Lower leg skin (tissue), 4 donors: ENCODE measurements at regions not wholly inside any gene's neighbourhood (a gene's known extent, or its start where the extent isn't known, plus 50 kb on each side); places are given as distances from the start of the nearest gene placed in this dataset.

Source experiments
- DNase-seq, 2 donors: peaks; one replicate each; pipeline ENCODE4 v3.0.0-alpha.2; 2019; ENCODE audit warnings: low spot score in 2 of 2
- H3K4me3 ChIP-seq: fragments of 200-600 bp; sonication (generic); 2 replicates; pipeline ENCODE4 v1.5.1; 2017; ENCODE audit warnings: mild to moderate bottlenecking, low read depth; ENCODE audit not compliant: poor library complexity, severe bottlenecking
- POLR2A ChIP-seq, 2 donors: fragments of 450-650 bp; IDR thresholded peaks; one replicate each; pipeline ENCODE4 v1.6.1; 2016 to 2017; ENCODE audit warnings: antibody characterized with exemption in 2 of 2, mild to moderate bottlenecking in 1 of 2, moderate library complexity in 1 of 2
- WGBS, 2 donors: methylation state at CpG; one replicate each; pipeline ENCODE4 v1.1.5; 2018; 5-methylcytosine and 5-hydroxymethylcytosine counted together
- intact Hi-C: fragments of 100-400 bp; cut with DNase I; formaldehyde crosslinking; loops from one replicate; pipeline ENCODE4 v1.15.0; 2023; ENCODE audit warnings: low total_unique reads
- TF ChIP-seq, protein P1 (sequence below), 3 donors: fragments of 450-650 bp; IDR thresholded peaks; one replicate each; pipeline ENCODE4 v1.5.1; 2016; ENCODE audit warnings: antibody characterized with exemption in 3 of 3, mild to moderate bottlenecking in 3 of 3, moderate library complexity in 2 of 3

DNA sequence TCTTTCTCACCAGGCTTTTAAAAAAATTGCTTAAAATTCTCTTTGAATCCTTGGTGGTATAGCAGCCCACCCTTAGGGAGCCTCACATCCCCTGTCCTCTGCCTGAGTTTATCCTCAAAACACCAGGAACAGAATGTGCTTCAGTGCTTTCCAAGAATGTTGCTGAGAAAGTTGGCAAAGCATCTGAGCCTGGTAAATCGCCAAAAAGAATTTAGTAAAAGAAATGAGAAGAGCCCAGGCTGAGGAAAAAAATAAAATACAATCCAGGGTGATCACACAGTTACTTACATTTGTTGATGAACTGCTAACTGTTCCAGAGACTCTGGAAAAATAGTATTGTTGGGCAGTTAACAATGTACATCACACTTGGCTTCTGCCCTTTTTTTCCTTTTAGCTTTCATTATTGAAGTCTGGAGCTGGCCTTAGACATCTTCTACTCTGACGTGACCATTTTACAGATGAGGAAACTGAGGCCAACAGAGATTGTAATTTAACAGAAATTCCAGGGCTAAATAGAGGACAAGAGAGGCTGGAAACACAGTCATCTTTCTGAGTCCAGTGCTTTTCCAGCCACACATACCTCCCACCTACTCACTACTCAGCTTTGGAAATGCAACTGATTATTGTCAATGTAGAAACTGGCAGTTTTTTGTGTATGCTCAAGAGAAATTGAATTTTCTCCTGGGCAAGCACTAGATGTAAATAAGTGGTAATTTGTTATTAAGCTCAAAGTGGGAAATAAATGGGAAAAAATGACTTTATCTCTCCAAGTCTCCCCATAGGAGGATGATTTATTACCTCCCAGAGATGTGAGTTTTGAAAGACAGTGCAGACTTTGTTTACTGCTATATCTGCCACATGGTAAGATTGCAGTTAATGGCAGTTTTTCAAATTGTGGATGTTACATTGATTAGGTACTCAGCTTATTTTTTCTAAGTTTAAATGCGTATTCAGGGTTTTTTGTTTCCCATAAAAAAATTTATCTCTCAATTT, 86.7 kb upstream of the ALDH1A1 start:
- TF ChIP-seq POLR2A (IDR thresholded peaks at IDR 0.05): no peak
- TF ChIP-seq, protein P1, sequence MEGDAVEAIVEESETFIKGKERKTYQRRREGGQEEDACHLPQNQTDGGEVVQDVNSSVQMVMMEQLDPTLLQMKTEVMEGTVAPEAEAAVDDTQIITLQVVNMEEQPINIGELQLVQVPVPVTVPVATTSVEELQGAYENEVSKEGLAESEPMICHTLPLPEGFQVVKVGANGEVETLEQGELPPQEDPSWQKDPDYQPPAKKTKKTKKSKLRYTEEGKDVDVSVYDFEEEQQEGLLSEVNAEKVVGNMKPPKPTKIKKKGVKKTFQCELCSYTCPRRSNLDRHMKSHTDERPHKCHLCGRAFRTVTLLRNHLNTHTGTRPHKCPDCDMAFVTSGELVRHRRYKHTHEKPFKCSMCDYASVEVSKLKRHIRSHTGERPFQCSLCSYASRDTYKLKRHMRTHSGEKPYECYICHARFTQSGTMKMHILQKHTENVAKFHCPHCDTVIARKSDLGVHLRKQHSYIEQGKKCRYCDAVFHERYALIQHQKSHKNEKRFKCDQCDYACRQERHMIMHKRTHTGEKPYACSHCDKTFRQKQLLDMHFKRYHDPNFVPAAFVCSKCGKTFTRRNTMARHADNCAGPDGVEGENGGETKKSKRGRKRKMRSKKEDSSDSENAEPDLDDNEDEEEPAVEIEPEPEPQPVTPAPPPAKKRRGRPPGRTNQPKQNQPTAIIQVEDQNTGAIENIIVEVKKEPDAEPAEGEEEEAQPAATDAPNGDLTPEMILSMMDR (IDR thresholded peaks at IDR 0.05): no peak
- intact Hi-C loops: no loop called here
- H3K4me3 ChIP-seq: no peak overlapping the region
- peak in 1 of 2 donors; percentile 77 for DNase-seq
- 45 to 53% methylated on average over 3 of the region's 3 CpGs for WGBS, 2 donors

DNA sequence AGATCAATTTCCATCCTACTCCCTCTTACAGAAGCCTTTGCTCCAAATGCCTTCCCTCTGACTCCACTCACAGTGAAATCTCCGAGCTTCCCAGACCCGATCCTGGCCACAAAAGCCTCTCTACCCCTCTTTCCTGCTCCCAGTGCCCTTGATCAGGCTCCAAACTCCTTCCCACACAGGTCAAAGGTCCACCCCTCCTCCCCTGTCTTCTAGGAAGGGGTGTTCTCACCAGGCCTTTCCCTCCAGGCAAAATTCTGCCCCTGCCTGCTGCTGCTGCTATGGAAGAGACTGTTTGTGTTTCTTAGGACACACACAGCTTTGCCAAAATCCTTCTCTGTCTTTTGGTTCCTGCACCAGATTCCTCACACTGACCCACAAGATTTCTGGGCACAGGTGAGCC, 85.8 kb upstream of the ALDH1A1 start:
- TF ChIP-seq POLR2A (IDR thresholded peaks at IDR 0.05): no peak
- TF ChIP-seq, protein P1 (IDR thresholded peaks at IDR 0.05): no peak
- H3K4me3 ChIP-seq: no peak overlapping the region
- WGBS, 2 donors: 40 to 44% methylated on average over 2 of the region's 2 CpGs
- peak in 1 of 2 donors; percentile 85 for DNase-seq
- intact Hi-C loops: no loop called here

DNA sequence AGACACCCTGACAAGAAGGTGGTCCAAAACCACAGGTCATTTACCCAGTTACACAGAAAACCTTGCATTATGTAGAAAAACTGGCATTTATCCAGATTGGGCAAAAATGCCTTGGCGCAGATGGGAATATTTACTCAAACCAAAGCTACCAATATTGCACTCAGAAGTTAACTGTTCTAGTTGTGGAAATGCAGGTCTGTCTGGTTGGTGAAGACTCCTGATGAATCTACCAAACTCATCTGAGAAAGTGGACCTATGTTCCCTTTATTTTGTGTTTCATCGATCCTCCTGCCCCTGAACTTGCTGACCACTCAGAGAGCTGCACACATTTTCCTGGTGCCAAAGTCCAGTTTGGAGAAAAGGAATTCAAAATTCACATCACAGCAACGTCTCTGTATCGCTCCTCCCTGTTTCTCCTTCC, 85.2 kb upstream of the ALDH1A1 start:
- DNase-seq: no peak
- H3K4me3 ChIP-seq: no peak overlapping the region
- intact Hi-C loops: no loop called here
- 69% methylated on average over 4 of the region's 4 CpGs for WGBS, 2 donors
- TF ChIP-seq, protein P1 (IDR thresholded peaks at IDR 0.05): no peak
- no peak for TF ChIP-seq POLR2A (IDR thresholded peaks at IDR 0.05)

DNA sequence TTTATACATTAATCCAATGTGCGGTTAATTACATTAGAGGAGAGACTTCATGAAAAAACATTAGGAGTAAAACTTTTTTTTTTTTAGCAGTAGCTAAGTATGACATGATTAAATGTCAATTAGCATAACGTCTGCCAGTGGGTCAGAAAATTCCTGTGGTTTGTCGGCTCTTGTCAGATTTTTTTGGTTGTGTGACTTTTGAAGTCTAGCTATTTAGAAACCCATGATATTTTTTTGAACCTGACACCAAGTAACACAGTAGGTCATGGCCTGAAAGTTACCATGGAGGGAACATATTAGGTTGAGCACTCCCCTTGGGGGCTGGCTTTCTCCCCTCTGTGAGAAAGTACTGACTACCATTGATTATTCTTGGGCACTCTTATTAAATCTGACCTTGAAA, 84.8 kb upstream of the ALDH1A1 start:
- no peak overlapping the region for H3K4me3 ChIP-seq
- intact Hi-C loops: no loop called here
- WGBS, 2 donors: 36 to 37% methylated on average over 3 of the region's 3 CpGs
- TF ChIP-seq, protein P1 (IDR thresholded peaks at IDR 0.05): no peak
- no peak for TF ChIP-seq POLR2A (IDR thresholded peaks at IDR 0.05)
- no peak for DNase-seq

DNA sequence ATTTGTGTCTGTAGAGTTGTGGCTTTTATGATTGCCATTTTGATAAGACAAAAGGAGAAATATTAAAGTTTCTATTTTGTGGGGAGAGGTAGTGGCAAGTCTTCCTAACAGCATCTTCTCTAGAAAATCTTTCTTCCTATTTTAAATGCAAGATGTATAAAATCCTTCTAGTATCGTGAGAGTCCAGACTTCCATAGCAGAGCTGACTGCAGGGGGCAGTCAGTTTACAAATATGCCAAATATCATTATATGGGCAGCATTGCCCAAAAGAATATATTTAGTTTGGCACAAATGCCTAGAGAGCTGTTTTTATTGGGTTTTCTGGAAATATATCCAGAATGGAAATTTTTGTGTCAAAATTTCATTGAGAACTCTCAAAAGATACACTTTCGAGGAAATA, 82.1 kb upstream of the ALDH1A1 start:
- TF ChIP-seq, protein P1 (IDR thresholded peaks at IDR 0.05): no peak
- TF ChIP-seq POLR2A (IDR thresholded peaks at IDR 0.05): no peak
- WGBS, 2 donors: 88 to 91% methylated on average over 2 of the region's 2 CpGs
- H3K4me3 ChIP-seq: no peak overlapping the region
- DNase-seq: no peak
- intact Hi-C loops: no loop called here
